Esophagus muscularis mucosa (tissue), 3 donors: ENCODE measurements at regions not wholly inside any gene's neighbourhood (a gene's known extent, or its start where the extent isn't known, plus 50 kb on each side); places are given as distances from the start of the nearest gene placed in this dataset.

ENCODE experiments used
- POLR2A ChIP-seq: fragments of 450-650 bp; IDR thresholded peaks from one replicate; pipeline ENCODE4 v1.6.1; 2017; ENCODE audit warnings: antibody characterized with exemption, moderate library complexity, mild to moderate bottlenecking, low read depth
- POLR2AphosphoS5 ChIP-seq, 2 donors: sonication (generic); formaldehyde crosslinking; IDR thresholded peaks; one replicate each; pipeline ENCODE4 v1.6.1; 2017; ENCODE audit warnings: antibody characterized with exemption in 2 of 2
- TF ChIP-seq, protein P1 (sequence below), 3 experiments: fragments of 200-600 bp in 2 of 3; fragments of 450-650 bp in 1 of 3; sonication (generic) in 2 of 3; IDR thresholded peaks; one replicate each; pipeline ENCODE4 v1.5.1; 2017 to 2019; ENCODE audit warnings: antibody characterized with exemption in 3 of 3, mild to moderate bottlenecking in 2 of 3, moderate library complexity in 1 of 3

GRCh38 chr12:43290836-43291235, 261.2 kb downstream of the ADAMTS20 start:
- TF ChIP-seq, protein P1, sequence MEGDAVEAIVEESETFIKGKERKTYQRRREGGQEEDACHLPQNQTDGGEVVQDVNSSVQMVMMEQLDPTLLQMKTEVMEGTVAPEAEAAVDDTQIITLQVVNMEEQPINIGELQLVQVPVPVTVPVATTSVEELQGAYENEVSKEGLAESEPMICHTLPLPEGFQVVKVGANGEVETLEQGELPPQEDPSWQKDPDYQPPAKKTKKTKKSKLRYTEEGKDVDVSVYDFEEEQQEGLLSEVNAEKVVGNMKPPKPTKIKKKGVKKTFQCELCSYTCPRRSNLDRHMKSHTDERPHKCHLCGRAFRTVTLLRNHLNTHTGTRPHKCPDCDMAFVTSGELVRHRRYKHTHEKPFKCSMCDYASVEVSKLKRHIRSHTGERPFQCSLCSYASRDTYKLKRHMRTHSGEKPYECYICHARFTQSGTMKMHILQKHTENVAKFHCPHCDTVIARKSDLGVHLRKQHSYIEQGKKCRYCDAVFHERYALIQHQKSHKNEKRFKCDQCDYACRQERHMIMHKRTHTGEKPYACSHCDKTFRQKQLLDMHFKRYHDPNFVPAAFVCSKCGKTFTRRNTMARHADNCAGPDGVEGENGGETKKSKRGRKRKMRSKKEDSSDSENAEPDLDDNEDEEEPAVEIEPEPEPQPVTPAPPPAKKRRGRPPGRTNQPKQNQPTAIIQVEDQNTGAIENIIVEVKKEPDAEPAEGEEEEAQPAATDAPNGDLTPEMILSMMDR (IDR thresholded peaks at IDR 0.05) = no peak
- TF ChIP-seq POLR2A (no peak), POLR2AphosphoS5 (IDR thresholded peaks at IDR 0.05) (no peak)
